Liver (tissue), 8 donors: ENCODE measurements at regions not wholly inside any gene's neighbourhood (a gene's known extent, or its start where the extent isn't known, plus 50 kb on each side); places are given as distances from the start of the nearest gene placed in this dataset.

Experiments used
- DNase-seq: peaks from one replicate; pipeline ENCODE4 v3.0.0-alpha.2; 2017; ENCODE audit warnings: low spot score
- H3K27ac ChIP-seq, 2 donors: one replicate each; pipeline ENCODE4 v1.7.0; 2013; ENCODE audit warnings: inconsistent platforms in 2 of 2, low read length in 2 of 2, control low read depth in 1 of 2, low read depth in 1 of 2, mild to moderate bottlenecking in 1 of 2
- H3K27me3 ChIP-seq, 4 donors: one replicate each; pipeline versions ENCODE4 v1.6.1 to v1.7.0; 2013; ENCODE audit warnings: low read length in 3 of 4, inconsistent platforms in 1 of 4, mild to moderate bottlenecking in 1 of 4, moderate library complexity in 1 of 4; ENCODE audit not compliant: control insufficient read depth in 4 of 4, insufficient read depth in 4 of 4
- H3K36me3 ChIP-seq, 4 donors: one replicate each; pipeline versions ENCODE4 v1.6.1 to v1.7.0; 2013; ENCODE audit warnings: low read length in 3 of 4, mild to moderate bottlenecking in 3 of 4, low read depth in 1 of 4, moderate library complexity in 1 of 4; ENCODE audit not compliant: control insufficient read depth in 4 of 4, insufficient read depth in 3 of 4
- H3K4me1 ChIP-seq, 4 donors: one replicate each; pipeline versions ENCODE4 v1.6.1 to v1.7.0; 2013; ENCODE audit warnings: low read length in 3 of 4, mild to moderate bottlenecking in 3 of 4, moderate library complexity in 1 of 4; ENCODE audit not compliant: control insufficient read depth in 4 of 4, insufficient read depth in 4 of 4
- H3K4me3 ChIP-seq, 3 donors: one replicate each; pipeline versions ENCODE4 v1.6.1 to v1.7.0; 2013; ENCODE audit warnings: low read length in 3 of 3, control low read depth in 1 of 3, low read depth in 1 of 3, mild to moderate bottlenecking in 1 of 3
- H3K9ac ChIP-seq, 2 donors: one replicate each; pipeline ENCODE4 v1.7.0; 2013; ENCODE audit warnings: low read length in 2 of 2, mild to moderate bottlenecking in 2 of 2, moderate library complexity in 2 of 2, control low read depth in 1 of 2, low read depth in 1 of 2
- H3K9me3 ChIP-seq, 4 donors: one replicate each; pipeline versions ENCODE4 v1.6.1 to v1.7.0; 2013; ENCODE audit warnings: low read length in 3 of 4; ENCODE audit not compliant: control insufficient read depth in 4 of 4
- EGR1 ChIP-seq, 2 donors: IDR thresholded peaks; 2 replicates each; pipeline ENCODE4 v1.6.1; 2016 to 2018; ENCODE audit warnings: antibody characterized with exemption in 2 of 2, low read depth in 2 of 2
- FOXA1 ChIP-seq: IDR thresholded peaks from 2 replicates; pipeline ENCODE4 v1.6.1; 2016; ENCODE audit warnings: antibody characterized with exemption
- FOXA2 ChIP-seq: IDR thresholded peaks from 2 replicates; pipeline ENCODE4 v1.6.1; 2016; ENCODE audit warnings: antibody characterized with exemption
- GABPA ChIP-seq, 2 donors: IDR thresholded peaks in 1 of 2; conservative IDR thresholded peaks in 1 of 2; 2 replicates each; pipeline ENCODE4 v1.6.1; 2016; ENCODE audit warnings: antibody characterized with exemption in 2 of 2, mild to moderate bottlenecking in 1 of 2, moderate library complexity in 1 of 2
- HNF4A ChIP-seq, 2 donors: conservative IDR thresholded peaks; 2 replicates each; pipeline ENCODE4 v1.6.1; 2016; ENCODE audit warnings: antibody characterized with exemption in 2 of 2, mild to moderate bottlenecking in 2 of 2
- HNF4G ChIP-seq: IDR thresholded peaks from 2 replicates; pipeline ENCODE4 v1.6.1; 2016; ENCODE audit warnings: antibody characterized with exemption
- JUND ChIP-seq, 2 donors: IDR thresholded peaks; 2 replicates each; pipeline ENCODE4 v1.6.1; 2016; ENCODE audit warnings: antibody characterized with exemption in 2 of 2
- NR2F2 ChIP-seq: IDR thresholded peaks from 2 replicates; pipeline ENCODE4 v1.6.1; 2016; ENCODE audit warnings: antibody characterized with exemption
- RAD21 ChIP-seq, 2 donors: IDR thresholded peaks; 2 replicates each; pipeline ENCODE4 v1.6.1; 2016; ENCODE audit warnings: antibody characterized with exemption in 2 of 2, mild to moderate bottlenecking in 2 of 2
- RXRA ChIP-seq, 2 donors: IDR thresholded peaks; 2 replicates each; pipeline ENCODE4 v1.6.1; 2017 to 2018; ENCODE audit warnings: antibody characterized with exemption in 2 of 2, mild to moderate bottlenecking in 1 of 2
- SP1 ChIP-seq: IDR thresholded peaks from 2 replicates; pipeline ENCODE4 v1.6.1; 2018; ENCODE audit warnings: antibody characterized with exemption, mild to moderate bottlenecking
- TAF1 ChIP-seq: conservative IDR thresholded peaks from 2 replicates; pipeline ENCODE4 v1.6.1; 2016; ENCODE audit warnings: antibody characterized with exemption, mild to moderate bottlenecking
- YY1 ChIP-seq: IDR thresholded peaks from 2 replicates; pipeline ENCODE4 v1.6.1; 2016; ENCODE audit warnings: antibody characterized with exemption, mild to moderate bottlenecking
- WGBS: extraction: QIAGEN DNeasy Blood & Tissue Kit; methylation state at CpG from one replicate; pipeline ENCODE4 v1.1.7; 2013; 5-methylcytosine and 5-hydroxymethylcytosine counted together
- TF ChIP-seq, protein P1 (sequence below): IDR thresholded peaks from 2 replicates; pipeline ENCODE4 v1.6.1; 2016; ENCODE audit warnings: antibody characterized with exemption
- TF ChIP-seq, protein P2 (sequence below): IDR thresholded peaks from 2 replicates; pipeline ENCODE4 v1.6.1; 2016; ENCODE audit warnings: antibody characterized with exemption
- TF ChIP-seq, protein P3 (sequence below): IDR thresholded peaks from 2 replicates; pipeline ENCODE4 v1.6.1; 2016; ENCODE audit warnings: antibody characterized with exemption
- TF ChIP-seq, protein P4 (sequence below): fragments of 150-350 bp; IDR thresholded peaks from 2 replicates; pipeline ENCODE4 v1.5.1; 2017; ENCODE audit warnings: improper control_type of control experiment, low read depth, low read length; ENCODE audit not compliant: missing input control
- TF ChIP-seq, protein P5 (sequence below): IDR thresholded peaks from 2 replicates; pipeline ENCODE4 v1.6.1; 2016; ENCODE audit warnings: antibody characterized with exemption, mild to moderate bottlenecking
- donor health status: healthy.
- donor health status: healthy.
- donor health status: healthy.
- donor health status: healthy.
- donor health status: healthy.

DNA sequence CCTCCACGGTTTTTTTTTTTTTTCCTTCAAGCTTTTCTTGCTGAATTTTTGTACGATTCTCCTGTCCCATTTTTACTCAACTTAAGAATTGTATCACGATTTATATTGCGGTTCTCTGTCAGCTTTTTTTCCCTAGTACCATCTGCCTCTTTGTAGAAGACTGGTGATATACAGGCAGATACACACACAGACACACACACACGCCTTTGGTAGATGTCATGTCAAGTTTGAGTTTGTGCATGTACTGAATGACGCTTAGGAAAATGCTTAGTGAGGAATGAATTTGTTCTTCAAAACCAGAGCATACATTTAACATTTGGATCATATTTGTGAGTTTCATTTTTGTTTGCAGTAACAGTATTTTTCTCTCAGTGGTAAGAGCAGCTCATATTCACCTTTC lies 82.0 kb upstream of the MBNL2 start:
- H3K9me3 ChIP-seq, result no peaks in the 10 kb centered on the region
- H3K36me3 ChIP-seq, result no peaks in the 10 kb centered on the region
- H3K4me3 ChIP-seq, result no peak overlapping the region
- 84% methylated on average over 6 of the region's 6 CpGs for WGBS
- no peak overlapping the region for H3K9ac ChIP-seq
- DNase-seq, result no peak
- H3K27me3 ChIP-seq, result no peaks in the 10 kb centered on the region
- no peak overlapping the region for H3K27ac ChIP-seq
- no peaks in the 10 kb centered on the region for H3K4me1 ChIP-seq
- no peak for TF ChIP-seq HNF4A (conservative IDR thresholded peaks at IDR 0.05)
- no peak for TF ChIP-seq EGR1 (IDR thresholded peaks at IDR 0.05; ENCODE audit: low read depth in 2 of 2)
- TF ChIP-seq, protein P1, sequence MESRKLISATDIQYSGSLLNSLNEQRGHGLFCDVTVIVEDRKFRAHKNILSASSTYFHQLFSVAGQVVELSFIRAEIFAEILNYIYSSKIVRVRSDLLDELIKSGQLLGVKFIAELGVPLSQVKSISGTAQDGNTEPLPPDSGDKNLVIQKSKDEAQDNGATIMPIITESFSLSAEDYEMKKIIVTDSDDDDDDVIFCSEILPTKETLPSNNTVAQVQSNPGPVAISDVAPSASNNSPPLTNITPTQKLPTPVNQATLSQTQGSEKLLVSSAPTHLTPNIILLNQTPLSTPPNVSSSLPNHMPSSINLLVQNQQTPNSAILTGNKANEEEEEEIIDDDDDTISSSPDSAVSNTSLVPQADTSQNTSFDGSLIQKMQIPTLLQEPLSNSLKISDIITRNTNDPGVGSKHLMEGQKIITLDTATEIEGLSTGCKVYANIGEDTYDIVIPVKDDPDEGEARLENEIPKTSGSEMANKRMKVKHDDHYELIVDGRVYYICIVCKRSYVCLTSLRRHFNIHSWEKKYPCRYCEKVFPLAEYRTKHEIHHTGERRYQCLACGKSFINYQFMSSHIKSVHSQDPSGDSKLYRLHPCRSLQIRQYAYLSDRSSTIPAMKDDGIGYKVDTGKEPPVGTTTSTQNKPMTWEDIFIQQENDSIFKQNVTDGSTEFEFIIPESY, result no peak
- TF ChIP-seq, protein P2, sequence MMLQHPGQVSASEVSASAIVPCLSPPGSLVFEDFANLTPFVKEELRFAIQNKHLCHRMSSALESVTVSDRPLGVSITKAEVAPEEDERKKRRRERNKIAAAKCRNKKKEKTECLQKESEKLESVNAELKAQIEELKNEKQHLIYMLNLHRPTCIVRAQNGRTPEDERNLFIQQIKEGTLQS, result no peak
- no peak for TF ChIP-seq GABPA (IDR thresholded peaks at IDR 0.05 in 1 of 2, conservative IDR thresholded peaks at IDR 0.05 in 1 of 2)
- TF ChIP-seq HNF4G, result no peak
- TF ChIP-seq, protein P3, sequence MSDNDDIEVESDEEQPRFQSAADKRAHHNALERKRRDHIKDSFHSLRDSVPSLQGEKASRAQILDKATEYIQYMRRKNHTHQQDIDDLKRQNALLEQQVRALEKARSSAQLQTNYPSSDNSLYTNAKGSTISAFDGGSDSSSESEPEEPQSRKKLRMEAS, result no peak
- TF ChIP-seq SP1, result no peak
- TF ChIP-seq FOXA1, result no peak
- TF ChIP-seq NR2F2, result no peak
- TF ChIP-seq, protein P4, sequence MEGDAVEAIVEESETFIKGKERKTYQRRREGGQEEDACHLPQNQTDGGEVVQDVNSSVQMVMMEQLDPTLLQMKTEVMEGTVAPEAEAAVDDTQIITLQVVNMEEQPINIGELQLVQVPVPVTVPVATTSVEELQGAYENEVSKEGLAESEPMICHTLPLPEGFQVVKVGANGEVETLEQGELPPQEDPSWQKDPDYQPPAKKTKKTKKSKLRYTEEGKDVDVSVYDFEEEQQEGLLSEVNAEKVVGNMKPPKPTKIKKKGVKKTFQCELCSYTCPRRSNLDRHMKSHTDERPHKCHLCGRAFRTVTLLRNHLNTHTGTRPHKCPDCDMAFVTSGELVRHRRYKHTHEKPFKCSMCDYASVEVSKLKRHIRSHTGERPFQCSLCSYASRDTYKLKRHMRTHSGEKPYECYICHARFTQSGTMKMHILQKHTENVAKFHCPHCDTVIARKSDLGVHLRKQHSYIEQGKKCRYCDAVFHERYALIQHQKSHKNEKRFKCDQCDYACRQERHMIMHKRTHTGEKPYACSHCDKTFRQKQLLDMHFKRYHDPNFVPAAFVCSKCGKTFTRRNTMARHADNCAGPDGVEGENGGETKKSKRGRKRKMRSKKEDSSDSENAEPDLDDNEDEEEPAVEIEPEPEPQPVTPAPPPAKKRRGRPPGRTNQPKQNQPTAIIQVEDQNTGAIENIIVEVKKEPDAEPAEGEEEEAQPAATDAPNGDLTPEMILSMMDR, result no peak
- TF ChIP-seq, protein P5, sequence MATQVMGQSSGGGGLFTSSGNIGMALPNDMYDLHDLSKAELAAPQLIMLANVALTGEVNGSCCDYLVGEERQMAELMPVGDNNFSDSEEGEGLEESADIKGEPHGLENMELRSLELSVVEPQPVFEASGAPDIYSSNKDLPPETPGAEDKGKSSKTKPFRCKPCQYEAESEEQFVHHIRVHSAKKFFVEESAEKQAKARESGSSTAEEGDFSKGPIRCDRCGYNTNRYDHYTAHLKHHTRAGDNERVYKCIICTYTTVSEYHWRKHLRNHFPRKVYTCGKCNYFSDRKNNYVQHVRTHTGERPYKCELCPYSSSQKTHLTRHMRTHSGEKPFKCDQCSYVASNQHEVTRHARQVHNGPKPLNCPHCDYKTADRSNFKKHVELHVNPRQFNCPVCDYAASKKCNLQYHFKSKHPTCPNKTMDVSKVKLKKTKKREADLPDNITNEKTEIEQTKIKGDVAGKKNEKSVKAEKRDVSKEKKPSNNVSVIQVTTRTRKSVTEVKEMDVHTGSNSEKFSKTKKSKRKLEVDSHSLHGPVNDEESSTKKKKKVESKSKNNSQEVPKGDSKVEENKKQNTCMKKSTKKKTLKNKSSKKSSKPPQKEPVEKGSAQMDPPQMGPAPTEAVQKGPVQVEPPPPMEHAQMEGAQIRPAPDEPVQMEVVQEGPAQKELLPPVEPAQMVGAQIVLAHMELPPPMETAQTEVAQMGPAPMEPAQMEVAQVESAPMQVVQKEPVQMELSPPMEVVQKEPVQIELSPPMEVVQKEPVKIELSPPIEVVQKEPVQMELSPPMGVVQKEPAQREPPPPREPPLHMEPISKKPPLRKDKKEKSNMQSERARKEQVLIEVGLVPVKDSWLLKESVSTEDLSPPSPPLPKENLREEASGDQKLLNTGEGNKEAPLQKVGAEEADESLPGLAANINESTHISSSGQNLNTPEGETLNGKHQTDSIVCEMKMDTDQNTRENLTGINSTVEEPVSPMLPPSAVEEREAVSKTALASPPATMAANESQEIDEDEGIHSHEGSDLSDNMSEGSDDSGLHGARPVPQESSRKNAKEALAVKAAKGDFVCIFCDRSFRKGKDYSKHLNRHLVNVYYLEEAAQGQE, result no peak
- TF ChIP-seq YY1, result no peak
- TF ChIP-seq TAF1, result no peak

DNA sequence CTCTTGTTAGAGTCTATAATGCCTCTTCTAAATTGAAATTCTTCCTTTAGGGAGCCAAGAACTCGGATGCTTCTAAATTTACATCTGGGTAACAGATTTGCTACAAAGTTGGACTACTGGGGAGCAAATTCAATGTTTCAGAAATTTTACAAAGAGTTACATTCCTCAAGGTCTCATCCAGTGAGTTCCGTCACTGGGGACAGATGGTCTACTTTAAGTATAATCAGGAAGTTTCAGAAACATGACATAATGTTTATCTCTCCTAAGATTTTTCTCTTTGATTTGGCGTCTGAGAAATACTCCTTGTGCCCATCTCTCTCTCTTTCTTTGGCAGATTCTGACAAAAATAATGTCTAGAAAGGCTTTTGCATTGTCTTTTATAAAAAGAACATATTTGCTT lies 81.5 kb upstream of the MBNL2 start:
- Histone ChIP-seq H3K4me3 (no peak overlapping the region), H3K9ac (no peak overlapping the region), H3K36me3 (no peaks in the 10 kb centered on the region), H3K9me3 (no peaks in the 10 kb centered on the region), H3K27me3 (no peaks in the 10 kb centered on the region), H3K4me1 (no peaks in the 10 kb centered on the region), H3K27ac (no peak overlapping the region)
- WGBS, result 80% methylated on average over 3 of the region's 3 CpGs
- DNase-seq, result no peak
- TF ChIP-seq FOXA1, result no peak
- TF ChIP-seq RAD21 (IDR thresholded peaks at IDR 0.05), result no peak
- no peak for TF ChIP-seq JUND (IDR thresholded peaks at IDR 0.05)
- TF ChIP-seq, protein P3, result no peak
- TF ChIP-seq RXRA (IDR thresholded peaks at IDR 0.05), result no peak
- TF ChIP-seq HNF4A (conservative IDR thresholded peaks at IDR 0.05), result no peak
- TF ChIP-seq, protein P5, result no peak
- no peak for TF ChIP-seq GABPA (IDR thresholded peaks at IDR 0.05 in 1 of 2, conservative IDR thresholded peaks at IDR 0.05 in 1 of 2)
- TF ChIP-seq YY1, result no peak
- TF ChIP-seq FOXA2, result no peak
- TF ChIP-seq, protein P1, result no peak
- no peak for TF ChIP-seq TAF1
- no peak for TF ChIP-seq HNF4G
- TF ChIP-seq EGR1 (IDR thresholded peaks at IDR 0.05; ENCODE audit: low read depth in 2 of 2), result no peak
- no peak for TF ChIP-seq SP1
